PC-3 (cell line): ENCODE measurements at regions not wholly inside any gene's neighbourhood (a gene's known extent, or its start where the extent isn't known, plus 50 kb on each side); places are given as distances from the start of the nearest gene placed in this dataset.

Source experiments
- ATAC-seq: fragments of 200-7000 bp; cut with Tn5 transposase; 2 replicates; pipeline ENCODE4 v1.9.1; 2020; ENCODE audit warnings: mild to moderate bottlenecking, moderate library complexity
- BruUV-seq: library from RNA; stranded (reverse); fragments of 400-500 nt; replicated peaks from 2 replicates; lab custom pipeline; 2021; lab: Mats Ljungman, UMichigan
- CTCF ChIA-PET: fragments of 300-600 bp; sonication (Branson Sonifier 250); formaldehyde crosslinking; loops from one replicate; lab custom pipeline; 2022; ENCODE audit warnings: antibody characterized with exemption; lab: Charles Lee
- POLR2A ChIA-PET: fragments of 300-600 bp; sonication (Branson Sonifier 250); formaldehyde crosslinking; loops from one replicate; lab custom pipeline; 2022; ENCODE audit warnings: antibody characterized with exemption; ENCODE audit not compliant: unreplicated experiment; lab: Charles Lee
- DNase-seq: peaks from one replicate; pipeline ENCODE4 v3.0.0-alpha.2; 2015
- H2AFZ ChIP-seq: fragments of 300-600 bp; sonication (generic); 2 replicates; pipeline ENCODE4 v1.6.0; 2016; ENCODE audit warnings: antibody characterized with exemption, low read length
- H3F3A ChIP-seq: fragments of 300-600 bp; sonication (generic); one replicate; pipeline ENCODE4 v1.6.0; 2017; ENCODE audit warnings: antibody characterized with exemption, low read length, control low read depth, mild to moderate bottlenecking; ENCODE audit not compliant: unreplicated experiment
- H3K27ac ChIP-seq: fragments of 300-600 bp; sonication (generic); 2 replicates; pipeline ENCODE4 v1.5.1; 2016; ENCODE audit warnings: mild to moderate bottlenecking, low read length
- H3K27me3 ChIP-seq: fragments of 300-600 bp; sonication (generic); 2 replicates; pipeline ENCODE4 v1.6.1; 2016; ENCODE audit warnings: low read length, mixed read lengths
- H3K36me3 ChIP-seq: fragments of 300-600 bp; sonication (generic); 2 replicates; pipeline ENCODE4 v1.6.1; 2016; ENCODE audit warnings: low read depth, mixed run types, low read length, mixed read lengths
- H3K4me1 ChIP-seq: fragments of 300-600 bp; sonication (generic); 2 replicates; pipeline ENCODE4 v1.5.1; 2016; ENCODE audit warnings: low read length; ENCODE audit not compliant: insufficient read depth
- H3K4me2 ChIP-seq: fragments of 300-600 bp; sonication (generic); 2 replicates; pipeline ENCODE4 v1.6.0; 2016; ENCODE audit warnings: low read length
- H3K4me3 ChIP-seq: fragments of 300-600 bp; sonication (generic); 2 replicates; pipeline ENCODE4 v1.5.1; 2016; ENCODE audit warnings: mild to moderate bottlenecking, low read length, mixed read lengths
- H3K79me2 ChIP-seq: fragments of 300-600 bp; sonication (generic); 2 replicates; pipeline ENCODE4 v1.6.1; 2017; ENCODE audit warnings: low read length, mixed read lengths
- H3K9ac ChIP-seq: fragments of 300-600 bp; sonication (generic); 2 replicates; pipeline ENCODE4 v1.6.0; 2016; ENCODE audit warnings: mild to moderate bottlenecking, low read length
- H3K9me2 ChIP-seq: fragments of 300-600 bp; sonication (generic); replicated peaks from 2 replicates; pipeline ENCODE4 v1.6.1; 2016; ENCODE audit warnings: mixed run types, low read length, mixed read lengths
- H3K9me3 ChIP-seq: fragments of 300-600 bp; sonication (generic); 2 replicates; pipeline ENCODE4 v1.6.1; 2016; ENCODE audit warnings: low read length, mixed read lengths
- H4K20me1 ChIP-seq: fragments of 300-600 bp; sonication (generic); 2 replicates; pipeline ENCODE4 v1.6.1; 2016; ENCODE audit warnings: low read length, mixed read lengths
- CTCF ChIP-seq: fragments of 300-600 bp; sonication (generic); conservative IDR thresholded peaks from 2 replicates; pipeline ENCODE4 v1.5.1; 2017; ENCODE audit warnings: antibody characterized with exemption, low read depth, mild to moderate bottlenecking, low read length
- EZH2 ChIP-seq: fragments of 300-600 bp; sonication (generic); IDR thresholded peaks from one replicate; pipeline ENCODE4 v1.6.1; 2017; ENCODE audit warnings: antibody characterized with exemption, mild to moderate bottlenecking, low read length; ENCODE audit not compliant: unreplicated experiment
- EZH2phosphoT487 ChIP-seq: fragments of 300-600 bp; sonication (generic); IDR thresholded peaks from 2 replicates; pipeline ENCODE4 v1.6.1; 2018; ENCODE audit warnings: mild to moderate bottlenecking, antibody characterized with exemption, low read length, borderline replicate concordance
- intact Hi-C: fragments of 100-400 bp; cut with micrococcal nuclease; formaldehyde crosslinking; loops from 2 replicates; pipeline ENCODE4 v1.9.0; 2023

- no peaks in the 10 kb centered on the region for H3K4me1 ChIP-seq
- POLR2A ChIA-PET: no interaction called here
- intact Hi-C loops: loop anchor here (1.0 kb wide), 1 partner anchor 308 kb away; no protein-coding TSS in a partner anchor
- H3K27ac ChIP-seq: no peak overlapping the region
- no TSS peak for BruUV-seq
- H3K9me3 ChIP-seq: no peaks in the 10 kb centered on the region
- TF ChIP-seq CTCF (peak; percentile 77), EZH2phosphoT487 (no peak)
- no peak overlapping the region for H3K4me3 ChIP-seq
- CTCF ChIA-PET: interaction anchor here (0.6 to 1.0 kb wide), 3 partner anchors 141 to 311 kb away, joined by 3 to 4 read pairs (median 3); no protein-coding TSS in a partner anchor
- ATAC-seq: peak; percentile 82
- H3K9ac ChIP-seq: no peak overlapping the region
- H3F3A ChIP-seq: no peaks in the 10 kb centered on the region
- no peaks in the 10 kb centered on the region for H3K36me3 ChIP-seq
- peak; percentile 61 for DNase-seq
- no peak overlapping the region for H3K4me2 ChIP-seq
- no peaks in the 10 kb centered on the region for H3K79me2 ChIP-seq
- no peaks in the 10 kb centered on the region for H4K20me1 ChIP-seq
- no peaks in the 10 kb centered on the region for H3K9me2 ChIP-seq
- no peak overlapping the region for H2AFZ ChIP-seq
- H3K27me3 ChIP-seq: peaks cover 46% of the 10 kb centered on the region
Observed at GRCh38 chr1:63148825-63149645, 173.3 kb upstream of the FOXD3 start.

- H3K4me2 ChIP-seq: no peak overlapping the region
- intact Hi-C loops: no loop called here
- no TSS peak for BruUV-seq
- H3K79me2 ChIP-seq: no peaks in the 10 kb centered on the region
- H3K9ac ChIP-seq: no peak overlapping the region
- ChIA-PET CTCF (no interaction called here), POLR2A (no interaction called here)
- H3F3A ChIP-seq: no peaks in the 10 kb centered on the region
- TF ChIP-seq EZH2phosphoT487 (no peak), EZH2 (no peak), CTCF (no peak)
- no peak overlapping the region for H3K27ac ChIP-seq
- H2AFZ ChIP-seq: no peak overlapping the region
- H3K4me1 ChIP-seq: no peaks in the 10 kb centered on the region
- ATAC-seq (no peak), DNase-seq (peak; percentile 3)
- H4K20me1 ChIP-seq: no peaks in the 10 kb centered on the region
- H3K9me2 ChIP-seq: no peaks in the 10 kb centered on the region
- no peak overlapping the region for H3K4me3 ChIP-seq
- H3K36me3 ChIP-seq: no peaks in the 10 kb centered on the region
- H3K9me3 ChIP-seq: no peaks in the 10 kb centered on the region
- peaks cover 50% of the 10 kb centered on the region for H3K27me3 ChIP-seq
Observed at GRCh38 chr1:63152572-63152971, 169.8 kb upstream of the FOXD3 start.

- intact Hi-C loops: no loop called here
- Histone ChIP-seq H3K9ac (no peak overlapping the region), H3K9me2 (no peaks in the 10 kb centered on the region), H3K4me2 (no peak overlapping the region), H2AFZ (no peak overlapping the region), H3K27me3 (peaks cover 74% of the 10 kb centered on the region), H4K20me1 (no peaks in the 10 kb centered on the region), H3K4me1 (no peaks in the 10 kb centered on the region), H3K27ac (no peak overlapping the region), H3K9me3 (no peaks in the 10 kb centered on the region), H3K36me3 (no peaks in the 10 kb centered on the region), H3K4me3 (no peak overlapping the region), H3F3A (no peaks in the 10 kb centered on the region), H3K79me2 (no peaks in the 10 kb centered on the region)
- ChIA-PET CTCF (no interaction called here), POLR2A (no interaction called here)
- TF ChIP-seq EZH2phosphoT487: no peak
- TF ChIP-seq CTCF: no peak
- no peak for TF ChIP-seq EZH2
- no TSS peak for BruUV-seq
- DNase-seq: peak; percentile 4
- ATAC-seq: no peak
Observed at GRCh38 chr1:63155437-63155836, 166.9 kb upstream of the FOXD3 start.
